PC-3 (cell line): ENCODE measurements at regions not wholly inside any gene's neighbourhood (a gene's known extent, or its start where the extent isn't known, plus 50 kb on each side); places are given as distances from the start of the nearest gene placed in this dataset.

Experiments
- EZH2 ChIP-seq: fragments of 300-600 bp; sonication (generic); IDR thresholded peaks from one replicate; pipeline ENCODE4 v1.6.1; 2017; ENCODE audit warnings: antibody characterized with exemption, mild to moderate bottlenecking, low read length; ENCODE audit not compliant: unreplicated experiment
- EZH2phosphoT487 ChIP-seq: fragments of 300-600 bp; sonication (generic); IDR thresholded peaks from 2 replicates; pipeline ENCODE4 v1.6.1; 2018; ENCODE audit warnings: mild to moderate bottlenecking, antibody characterized with exemption, low read length, borderline replicate concordance
- TF ChIP-seq, protein P1 (sequence below): fragments of 300-600 bp; sonication (generic); conservative IDR thresholded peaks from 2 replicates; pipeline ENCODE4 v1.5.1; 2017; ENCODE audit warnings: antibody characterized with exemption, low read depth, mild to moderate bottlenecking, low read length

DNA sequence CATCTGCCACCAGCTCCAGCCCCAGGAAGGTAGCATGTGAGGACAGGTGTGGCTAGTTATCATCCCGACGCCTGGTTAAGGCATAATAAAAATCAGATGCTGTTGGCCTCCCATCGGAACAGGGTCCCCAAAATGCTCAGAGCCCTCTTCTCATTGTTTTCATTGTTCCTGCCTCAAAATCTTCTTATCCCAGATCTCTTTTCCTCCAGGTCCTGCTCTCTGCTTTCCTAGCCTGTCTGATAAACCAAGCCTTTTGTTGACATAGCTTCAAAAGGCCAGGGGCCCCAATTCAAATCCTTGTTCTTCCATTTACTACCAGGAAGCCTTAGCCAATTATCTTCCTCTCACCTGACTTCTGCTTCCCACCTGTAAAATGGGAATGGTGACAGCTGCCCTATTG lies 130.1 kb upstream of the ADRA1B start:
- TF ChIP-seq EZH2 = no peak
- no peak for TF ChIP-seq EZH2phosphoT487
- TF ChIP-seq, protein P1, sequence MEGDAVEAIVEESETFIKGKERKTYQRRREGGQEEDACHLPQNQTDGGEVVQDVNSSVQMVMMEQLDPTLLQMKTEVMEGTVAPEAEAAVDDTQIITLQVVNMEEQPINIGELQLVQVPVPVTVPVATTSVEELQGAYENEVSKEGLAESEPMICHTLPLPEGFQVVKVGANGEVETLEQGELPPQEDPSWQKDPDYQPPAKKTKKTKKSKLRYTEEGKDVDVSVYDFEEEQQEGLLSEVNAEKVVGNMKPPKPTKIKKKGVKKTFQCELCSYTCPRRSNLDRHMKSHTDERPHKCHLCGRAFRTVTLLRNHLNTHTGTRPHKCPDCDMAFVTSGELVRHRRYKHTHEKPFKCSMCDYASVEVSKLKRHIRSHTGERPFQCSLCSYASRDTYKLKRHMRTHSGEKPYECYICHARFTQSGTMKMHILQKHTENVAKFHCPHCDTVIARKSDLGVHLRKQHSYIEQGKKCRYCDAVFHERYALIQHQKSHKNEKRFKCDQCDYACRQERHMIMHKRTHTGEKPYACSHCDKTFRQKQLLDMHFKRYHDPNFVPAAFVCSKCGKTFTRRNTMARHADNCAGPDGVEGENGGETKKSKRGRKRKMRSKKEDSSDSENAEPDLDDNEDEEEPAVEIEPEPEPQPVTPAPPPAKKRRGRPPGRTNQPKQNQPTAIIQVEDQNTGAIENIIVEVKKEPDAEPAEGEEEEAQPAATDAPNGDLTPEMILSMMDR = no peak
